Liver (tissue), 3 donors: ENCODE measurements at regions not wholly inside any gene's neighbourhood (a gene's known extent, or its start where the extent isn't known, plus 50 kb on each side); places are given as distances from the start of the nearest gene placed in this dataset.

Source experiments
- EGR1 ChIP-seq, 2 donors: IDR thresholded peaks; 2 replicates each; pipeline ENCODE4 v1.6.1; 2016 to 2018; ENCODE audit warnings: antibody characterized with exemption in 2 of 2, low read depth in 2 of 2
- GABPA ChIP-seq, 2 donors: IDR thresholded peaks in 1 of 2; conservative IDR thresholded peaks in 1 of 2; 2 replicates each; pipeline ENCODE4 v1.6.1; 2016; ENCODE audit warnings: antibody characterized with exemption in 2 of 2, mild to moderate bottlenecking in 1 of 2, moderate library complexity in 1 of 2
- RAD21 ChIP-seq, 2 donors: IDR thresholded peaks; 2 replicates each; pipeline ENCODE4 v1.6.1; 2016; ENCODE audit warnings: antibody characterized with exemption in 2 of 2, mild to moderate bottlenecking in 2 of 2
- TAF1 ChIP-seq: conservative IDR thresholded peaks from 2 replicates; pipeline ENCODE4 v1.6.1; 2016; ENCODE audit warnings: antibody characterized with exemption, mild to moderate bottlenecking
- TF ChIP-seq, protein P1 (sequence below): fragments of 150-350 bp; IDR thresholded peaks from 2 replicates; pipeline ENCODE4 v1.5.1; 2017; ENCODE audit warnings: improper control_type of control experiment, low read depth, low read length; ENCODE audit not compliant: missing input control
- TF ChIP-seq, protein P2 (sequence below): IDR thresholded peaks from 2 replicates; pipeline ENCODE4 v1.6.1; 2016; ENCODE audit warnings: antibody characterized with exemption
- TF ChIP-seq, protein P3 (sequence below): IDR thresholded peaks from 2 replicates; pipeline ENCODE4 v1.6.1; 2016; ENCODE audit warnings: antibody characterized with exemption
- TF ChIP-seq, protein P4 (sequence below): IDR thresholded peaks from 2 replicates; pipeline ENCODE4 v1.6.1; 2016; ENCODE audit warnings: antibody characterized with exemption, mild to moderate bottlenecking
- donor health status: healthy.
- donor health status: healthy.

DNA sequence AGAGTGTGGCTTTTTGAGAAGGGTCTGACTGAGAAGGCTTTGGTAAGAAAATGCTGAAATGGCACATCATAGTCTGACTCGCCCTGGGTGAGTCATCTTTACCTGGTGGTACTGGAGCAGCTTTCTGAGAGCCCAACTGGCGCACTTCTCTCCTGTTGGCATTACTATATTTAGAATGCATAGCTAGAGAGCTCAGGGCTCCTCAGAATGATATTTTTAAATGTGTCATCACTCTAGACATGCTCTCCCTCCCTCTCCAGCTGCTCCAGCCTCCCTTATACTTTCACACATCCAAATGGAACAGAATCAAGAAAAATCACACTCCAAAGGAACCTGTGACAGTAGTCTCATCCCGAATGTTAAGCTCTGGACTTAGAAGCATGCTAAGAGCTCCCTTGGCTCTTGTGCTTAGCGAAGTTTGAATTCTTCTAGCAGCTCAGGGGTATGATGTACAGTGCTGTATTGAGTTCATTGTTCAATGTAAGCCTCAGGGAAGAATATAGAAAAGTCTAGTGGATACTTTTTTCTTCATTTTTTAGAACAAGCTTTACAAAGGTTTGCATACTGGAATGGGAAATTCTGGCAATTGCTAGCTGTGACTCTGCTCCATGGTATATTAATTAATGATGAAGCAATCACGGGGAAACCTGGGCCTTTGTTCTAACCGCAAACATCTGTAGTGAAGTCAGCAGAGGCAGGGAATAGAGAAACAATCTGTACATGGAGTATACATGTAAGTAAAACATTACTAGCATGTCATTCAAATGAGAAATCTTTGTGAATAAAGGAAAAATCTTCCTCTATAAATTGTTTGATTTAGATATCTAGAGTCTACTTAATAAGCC, 751.2 kb upstream of the NRXN1 start:
- TF ChIP-seq RAD21 (IDR thresholded peaks at IDR 0.05), result no peak
- TF ChIP-seq, protein P1, sequence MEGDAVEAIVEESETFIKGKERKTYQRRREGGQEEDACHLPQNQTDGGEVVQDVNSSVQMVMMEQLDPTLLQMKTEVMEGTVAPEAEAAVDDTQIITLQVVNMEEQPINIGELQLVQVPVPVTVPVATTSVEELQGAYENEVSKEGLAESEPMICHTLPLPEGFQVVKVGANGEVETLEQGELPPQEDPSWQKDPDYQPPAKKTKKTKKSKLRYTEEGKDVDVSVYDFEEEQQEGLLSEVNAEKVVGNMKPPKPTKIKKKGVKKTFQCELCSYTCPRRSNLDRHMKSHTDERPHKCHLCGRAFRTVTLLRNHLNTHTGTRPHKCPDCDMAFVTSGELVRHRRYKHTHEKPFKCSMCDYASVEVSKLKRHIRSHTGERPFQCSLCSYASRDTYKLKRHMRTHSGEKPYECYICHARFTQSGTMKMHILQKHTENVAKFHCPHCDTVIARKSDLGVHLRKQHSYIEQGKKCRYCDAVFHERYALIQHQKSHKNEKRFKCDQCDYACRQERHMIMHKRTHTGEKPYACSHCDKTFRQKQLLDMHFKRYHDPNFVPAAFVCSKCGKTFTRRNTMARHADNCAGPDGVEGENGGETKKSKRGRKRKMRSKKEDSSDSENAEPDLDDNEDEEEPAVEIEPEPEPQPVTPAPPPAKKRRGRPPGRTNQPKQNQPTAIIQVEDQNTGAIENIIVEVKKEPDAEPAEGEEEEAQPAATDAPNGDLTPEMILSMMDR, result no peak
- TF ChIP-seq, protein P2, sequence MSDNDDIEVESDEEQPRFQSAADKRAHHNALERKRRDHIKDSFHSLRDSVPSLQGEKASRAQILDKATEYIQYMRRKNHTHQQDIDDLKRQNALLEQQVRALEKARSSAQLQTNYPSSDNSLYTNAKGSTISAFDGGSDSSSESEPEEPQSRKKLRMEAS, result no peak
- TF ChIP-seq GABPA (IDR thresholded peaks at IDR 0.05 in 1 of 2, conservative IDR thresholded peaks at IDR 0.05 in 1 of 2), result no peak
- TF ChIP-seq, protein P3, sequence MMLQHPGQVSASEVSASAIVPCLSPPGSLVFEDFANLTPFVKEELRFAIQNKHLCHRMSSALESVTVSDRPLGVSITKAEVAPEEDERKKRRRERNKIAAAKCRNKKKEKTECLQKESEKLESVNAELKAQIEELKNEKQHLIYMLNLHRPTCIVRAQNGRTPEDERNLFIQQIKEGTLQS, result no peak
- TF ChIP-seq, protein P4, sequence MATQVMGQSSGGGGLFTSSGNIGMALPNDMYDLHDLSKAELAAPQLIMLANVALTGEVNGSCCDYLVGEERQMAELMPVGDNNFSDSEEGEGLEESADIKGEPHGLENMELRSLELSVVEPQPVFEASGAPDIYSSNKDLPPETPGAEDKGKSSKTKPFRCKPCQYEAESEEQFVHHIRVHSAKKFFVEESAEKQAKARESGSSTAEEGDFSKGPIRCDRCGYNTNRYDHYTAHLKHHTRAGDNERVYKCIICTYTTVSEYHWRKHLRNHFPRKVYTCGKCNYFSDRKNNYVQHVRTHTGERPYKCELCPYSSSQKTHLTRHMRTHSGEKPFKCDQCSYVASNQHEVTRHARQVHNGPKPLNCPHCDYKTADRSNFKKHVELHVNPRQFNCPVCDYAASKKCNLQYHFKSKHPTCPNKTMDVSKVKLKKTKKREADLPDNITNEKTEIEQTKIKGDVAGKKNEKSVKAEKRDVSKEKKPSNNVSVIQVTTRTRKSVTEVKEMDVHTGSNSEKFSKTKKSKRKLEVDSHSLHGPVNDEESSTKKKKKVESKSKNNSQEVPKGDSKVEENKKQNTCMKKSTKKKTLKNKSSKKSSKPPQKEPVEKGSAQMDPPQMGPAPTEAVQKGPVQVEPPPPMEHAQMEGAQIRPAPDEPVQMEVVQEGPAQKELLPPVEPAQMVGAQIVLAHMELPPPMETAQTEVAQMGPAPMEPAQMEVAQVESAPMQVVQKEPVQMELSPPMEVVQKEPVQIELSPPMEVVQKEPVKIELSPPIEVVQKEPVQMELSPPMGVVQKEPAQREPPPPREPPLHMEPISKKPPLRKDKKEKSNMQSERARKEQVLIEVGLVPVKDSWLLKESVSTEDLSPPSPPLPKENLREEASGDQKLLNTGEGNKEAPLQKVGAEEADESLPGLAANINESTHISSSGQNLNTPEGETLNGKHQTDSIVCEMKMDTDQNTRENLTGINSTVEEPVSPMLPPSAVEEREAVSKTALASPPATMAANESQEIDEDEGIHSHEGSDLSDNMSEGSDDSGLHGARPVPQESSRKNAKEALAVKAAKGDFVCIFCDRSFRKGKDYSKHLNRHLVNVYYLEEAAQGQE, result no peak
- TF ChIP-seq EGR1 (IDR thresholded peaks at IDR 0.05; ENCODE audit: low read depth in 2 of 2), result no peak
- no peak for TF ChIP-seq TAF1
